HG02973 (cell line): ENCODE measurements at regions not wholly inside any gene's neighbourhood (a gene's known extent, or its start where the extent isn't known, plus 50 kb on each side); places are given as distances from the start of the nearest gene placed in this dataset.
"Not testable (repeated sequence)": the region's sequence is repeated elsewhere in the genome, so short reads cannot be mapped to it uniquely, and the experiment has no call there.

ENCODE experiments used
- ATAC-seq: cut with Tn5 transposase; IDR thresholded peaks from one replicate; pipeline ENCODE4 v1.9.1; 2021; ENCODE audit warnings: moderate library complexity; ENCODE audit not compliant: unreplicated experiment

DNA sequence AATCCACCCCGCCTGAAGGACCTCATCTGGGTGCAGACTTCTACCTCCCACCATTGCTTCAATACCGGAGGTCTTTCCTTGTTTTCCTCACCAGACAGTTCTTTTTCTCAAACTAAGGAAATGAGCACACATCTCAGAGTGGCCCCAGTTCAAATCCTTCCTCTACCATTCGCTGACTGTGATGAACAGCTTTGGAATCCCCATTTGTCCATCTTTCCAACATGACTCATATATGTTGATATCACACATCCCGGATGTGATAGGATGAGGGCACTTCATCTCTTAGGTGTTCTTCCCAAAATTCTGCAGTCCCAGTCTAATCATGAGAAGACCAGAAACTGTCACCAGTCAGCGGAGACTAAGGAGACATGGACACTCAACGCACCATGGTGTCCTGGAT is 67.9 kb upstream of the SMURF2 start:
- not testable (repeated sequence) for ATAC-seq

DNA sequence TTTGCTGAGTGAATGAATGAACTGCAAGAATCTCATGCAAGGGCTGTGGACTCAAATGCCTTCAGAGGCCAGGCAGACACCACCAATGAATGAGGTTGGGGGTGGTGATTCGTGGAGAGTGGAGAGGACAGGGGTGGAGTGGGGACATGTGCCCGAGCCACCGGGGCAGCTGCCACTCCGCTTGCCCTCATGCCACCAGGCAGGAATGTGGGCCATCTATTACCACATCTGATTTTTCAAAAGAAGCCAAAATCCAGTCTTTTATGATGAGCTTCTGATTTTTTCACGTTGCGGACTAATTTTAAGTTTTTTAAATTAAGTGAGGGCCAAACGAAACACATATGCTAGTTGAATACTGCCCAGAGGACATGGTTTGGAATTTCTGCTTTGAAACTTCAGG is 67.1 kb upstream of the SMURF2 start:
- no peak for ATAC-seq

DNA sequence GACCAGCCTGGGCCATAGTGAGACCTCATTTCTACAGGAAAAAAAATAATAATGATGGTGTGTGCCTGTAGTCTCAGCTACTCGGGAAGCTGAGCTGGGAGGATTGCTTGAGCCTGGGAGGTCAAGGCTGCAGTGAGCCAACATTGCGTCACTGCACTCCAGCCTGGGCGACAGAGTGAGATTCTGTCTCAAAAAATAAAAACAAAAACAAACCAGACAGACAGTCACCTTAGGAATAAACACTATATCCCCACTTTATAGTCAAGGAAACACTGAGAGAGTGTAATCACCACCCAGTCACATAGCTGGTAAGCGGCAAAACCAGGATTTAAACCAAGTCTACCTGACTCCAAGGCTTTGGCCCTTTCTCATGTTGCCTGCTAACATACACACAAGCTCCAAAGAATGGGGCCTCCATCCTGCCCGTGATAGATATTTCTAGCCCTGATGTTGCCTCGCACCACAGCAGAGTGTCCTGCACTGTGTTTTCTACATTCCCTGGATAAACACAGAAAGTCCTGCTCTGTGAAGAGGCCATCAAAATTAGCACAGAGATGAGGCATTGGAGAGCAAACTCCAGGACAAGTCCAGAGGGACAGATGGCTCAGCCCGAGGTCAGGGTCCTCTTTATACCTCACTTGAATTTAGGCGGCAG is 66.1 kb upstream of the SMURF2 start:
- no peak for ATAC-seq

DNA sequence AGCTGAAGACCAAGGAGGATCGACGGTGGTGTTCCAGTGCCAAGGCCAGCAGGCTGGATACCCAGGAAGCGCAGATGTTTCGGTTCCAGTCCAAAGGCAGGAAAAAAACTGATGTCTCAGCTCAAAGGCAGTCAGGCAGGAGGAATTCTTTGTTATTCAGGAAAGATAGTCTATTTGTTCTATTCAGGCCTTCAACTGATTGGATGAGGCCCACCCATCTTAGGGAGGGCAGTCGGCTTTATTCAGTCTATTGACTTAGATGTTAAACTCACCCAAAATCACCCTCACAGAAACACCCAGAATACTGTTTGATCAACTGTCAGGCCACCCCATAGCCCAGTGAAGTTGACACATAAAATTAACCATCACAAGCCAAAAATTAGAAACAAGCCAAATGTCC is 63.9 kb upstream of the SMURF2 start:
- ATAC-seq = not testable (repeated sequence)

DNA sequence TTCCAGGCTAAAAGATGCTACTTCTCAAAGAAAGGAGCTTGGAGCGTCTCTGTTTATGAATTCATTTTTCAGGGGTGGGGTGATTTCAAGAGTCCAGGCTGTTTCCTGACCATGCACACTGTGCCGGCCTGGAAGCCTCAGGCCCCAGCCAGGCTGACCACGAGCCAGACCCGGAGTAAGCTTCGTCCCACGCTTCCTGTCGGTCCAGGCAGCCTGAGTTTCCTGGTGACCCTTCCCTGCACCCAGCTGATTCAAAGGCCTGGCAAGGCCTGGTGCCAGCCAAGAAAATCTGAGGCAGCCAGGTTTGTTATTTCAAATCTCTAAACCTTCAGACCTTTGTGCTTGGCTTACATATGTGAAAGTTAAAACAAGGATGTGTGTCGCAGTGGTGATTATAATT is 62.1 kb upstream of the SMURF2 start:
- not testable (repeated sequence) for ATAC-seq

DNA sequence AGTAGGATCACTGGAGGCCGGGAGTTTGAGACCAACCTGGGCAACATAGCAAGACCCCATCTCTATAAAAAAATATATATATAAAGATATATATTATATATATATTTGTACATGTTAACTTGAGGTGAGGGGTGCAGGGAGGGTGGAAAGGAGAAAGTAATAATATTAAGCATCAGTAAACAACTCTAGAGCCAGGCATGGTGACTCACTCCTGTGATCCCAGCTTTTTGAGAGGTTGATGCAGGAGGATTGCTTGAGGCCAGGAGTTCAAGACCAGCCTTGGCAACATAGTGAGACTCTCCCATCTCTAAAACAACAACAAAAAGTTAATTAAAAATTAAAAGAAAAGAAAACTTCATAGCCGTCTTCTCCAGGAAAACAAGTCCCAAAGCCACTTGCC is 61.7 kb upstream of the SMURF2 start:
- no peak for ATAC-seq

DNA sequence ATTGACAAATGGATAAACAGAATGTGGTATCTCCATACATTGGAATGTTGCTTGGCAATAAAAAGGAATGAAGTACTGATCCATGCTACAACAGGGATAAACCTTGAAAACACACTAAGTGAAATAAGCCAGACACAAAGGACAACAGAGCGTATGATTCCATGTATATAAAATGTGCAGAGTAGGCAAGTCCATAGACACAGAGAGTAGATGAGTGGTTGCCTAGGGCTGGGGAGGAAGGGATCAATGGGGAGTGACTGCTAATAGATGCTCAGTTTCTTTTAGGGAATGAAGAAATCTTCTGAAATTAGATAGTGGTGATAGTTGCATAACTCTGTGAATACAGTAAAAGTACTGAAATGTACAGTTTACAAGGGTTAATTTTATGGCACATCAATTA is 59.4 kb upstream of the SMURF2 start:
- ATAC-seq = not testable (repeated sequence)

DNA sequence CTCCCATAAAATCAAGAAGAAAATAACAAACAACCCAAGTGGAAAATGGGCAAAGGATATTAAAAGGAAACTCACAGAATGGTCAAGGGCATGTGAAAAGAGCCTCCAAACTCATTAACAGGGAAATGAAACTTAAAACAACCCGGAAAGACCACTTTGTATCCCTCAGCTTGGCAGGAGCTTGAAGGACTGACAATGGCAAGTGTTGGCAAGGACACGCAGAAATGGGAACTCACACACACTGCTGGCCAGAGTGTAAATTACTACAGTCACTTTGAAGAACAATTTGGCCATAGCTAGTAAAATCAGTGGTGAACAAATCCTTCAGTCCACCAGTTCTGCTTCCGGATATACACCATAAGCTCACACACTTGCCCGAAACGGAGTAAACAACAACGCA is 58.1 kb upstream of the SMURF2 start:
- ATAC-seq = not testable (repeated sequence)

DNA sequence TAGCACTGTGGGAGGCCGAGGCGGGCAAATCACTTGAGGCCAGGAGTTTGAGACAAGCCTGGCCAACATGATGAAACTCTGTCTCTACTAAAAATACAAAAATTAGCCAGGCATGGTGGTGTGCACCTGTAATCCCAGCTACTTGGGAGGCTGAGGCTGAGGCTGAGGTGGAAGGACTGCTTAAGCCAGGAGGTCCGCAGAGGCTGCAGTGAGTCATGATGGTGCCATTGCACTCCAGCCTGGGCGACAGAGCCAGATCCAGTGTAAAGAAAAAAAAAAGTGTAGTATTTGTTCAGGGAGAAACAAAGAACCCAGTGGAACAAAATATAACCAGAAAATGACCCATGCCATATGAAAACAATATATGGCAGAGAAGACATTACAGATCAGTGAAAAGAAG is 57.4 kb upstream of the SMURF2 start:
- not testable (repeated sequence) for ATAC-seq

DNA sequence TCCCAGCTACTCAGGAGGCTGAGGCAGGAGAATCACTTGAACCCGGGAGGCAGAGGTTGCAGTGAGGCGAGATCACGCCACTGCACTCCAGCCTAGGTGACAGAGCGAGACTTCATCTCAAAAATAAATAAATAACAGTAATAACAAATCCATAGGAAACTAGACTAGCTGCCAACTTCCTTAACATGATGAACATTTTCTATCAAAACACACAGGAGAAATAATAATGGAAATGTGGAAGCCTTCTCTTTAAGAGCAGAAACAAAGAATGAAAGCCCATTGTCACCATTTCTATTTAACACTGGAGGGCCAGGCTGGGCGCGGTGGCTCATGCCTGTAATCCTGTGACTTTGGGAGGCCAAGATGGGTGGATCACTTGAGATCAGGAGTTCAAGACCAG is 56.7 kb upstream of the SMURF2 start:
- ATAC-seq = not testable (repeated sequence)

DNA sequence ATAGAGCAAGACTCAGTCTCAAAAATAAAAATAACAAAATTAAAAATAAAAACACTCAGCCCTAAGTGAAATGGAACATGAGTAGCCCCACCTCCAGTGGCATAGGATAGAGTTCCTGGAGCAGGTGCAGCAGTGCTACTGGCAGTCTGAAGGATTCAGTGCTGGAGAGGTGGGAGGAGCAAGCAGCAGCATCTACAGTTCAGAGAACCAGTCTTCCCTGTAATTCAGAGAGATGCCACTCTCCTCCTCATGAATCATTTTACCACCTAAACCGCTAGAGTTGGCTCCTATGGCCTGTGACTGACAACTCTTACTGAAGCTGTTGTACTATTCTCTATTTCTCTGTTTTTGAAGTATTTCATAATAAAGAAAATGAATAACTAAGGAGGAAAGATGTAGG is 56.0 kb upstream of the SMURF2 start:
- ATAC-seq = no peak

DNA sequence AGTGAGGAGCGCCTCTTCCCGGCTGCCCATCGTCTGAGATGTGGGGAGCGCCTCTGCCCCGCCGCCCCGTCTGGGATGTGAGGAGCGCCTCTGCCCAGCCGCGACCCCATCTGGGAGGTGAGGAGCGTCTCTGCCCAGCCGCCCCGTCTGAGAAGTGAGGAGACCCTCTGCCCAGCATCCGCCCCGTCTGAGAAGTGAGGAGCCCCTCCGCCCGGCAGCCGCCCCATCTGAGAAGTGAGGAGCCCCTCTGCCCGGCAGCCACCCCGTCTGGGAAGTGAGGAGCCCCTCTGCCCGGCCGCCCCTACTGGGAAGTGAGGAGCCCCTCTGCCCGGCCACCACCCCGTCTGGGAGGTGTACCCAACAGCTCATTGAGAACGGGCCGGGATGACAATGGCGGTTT is 54.4 kb upstream of the SMURF2 start:
- ATAC-seq = not testable (repeated sequence)

DNA sequence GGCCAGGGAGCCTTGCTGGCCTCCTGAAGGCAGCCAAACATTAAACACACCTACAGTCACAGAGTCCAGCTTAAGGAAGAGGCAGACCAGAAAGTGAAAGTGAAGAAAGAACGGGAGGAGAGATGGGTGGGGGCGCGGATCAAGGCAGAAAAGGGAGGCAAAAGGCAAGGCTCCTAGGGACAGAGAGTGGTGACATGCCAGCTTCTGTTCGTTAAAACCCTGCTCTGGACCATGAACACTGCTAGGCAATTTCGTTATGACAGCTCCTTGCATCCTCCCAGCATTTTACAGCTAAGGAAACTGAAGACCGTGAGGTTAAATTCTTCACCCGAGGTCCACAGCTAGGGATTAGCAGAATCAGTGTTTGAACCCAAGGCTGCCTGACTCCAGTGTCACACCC is 51.7 kb upstream of the SMURF2 start:
- ATAC-seq = not testable (repeated sequence)

DNA sequence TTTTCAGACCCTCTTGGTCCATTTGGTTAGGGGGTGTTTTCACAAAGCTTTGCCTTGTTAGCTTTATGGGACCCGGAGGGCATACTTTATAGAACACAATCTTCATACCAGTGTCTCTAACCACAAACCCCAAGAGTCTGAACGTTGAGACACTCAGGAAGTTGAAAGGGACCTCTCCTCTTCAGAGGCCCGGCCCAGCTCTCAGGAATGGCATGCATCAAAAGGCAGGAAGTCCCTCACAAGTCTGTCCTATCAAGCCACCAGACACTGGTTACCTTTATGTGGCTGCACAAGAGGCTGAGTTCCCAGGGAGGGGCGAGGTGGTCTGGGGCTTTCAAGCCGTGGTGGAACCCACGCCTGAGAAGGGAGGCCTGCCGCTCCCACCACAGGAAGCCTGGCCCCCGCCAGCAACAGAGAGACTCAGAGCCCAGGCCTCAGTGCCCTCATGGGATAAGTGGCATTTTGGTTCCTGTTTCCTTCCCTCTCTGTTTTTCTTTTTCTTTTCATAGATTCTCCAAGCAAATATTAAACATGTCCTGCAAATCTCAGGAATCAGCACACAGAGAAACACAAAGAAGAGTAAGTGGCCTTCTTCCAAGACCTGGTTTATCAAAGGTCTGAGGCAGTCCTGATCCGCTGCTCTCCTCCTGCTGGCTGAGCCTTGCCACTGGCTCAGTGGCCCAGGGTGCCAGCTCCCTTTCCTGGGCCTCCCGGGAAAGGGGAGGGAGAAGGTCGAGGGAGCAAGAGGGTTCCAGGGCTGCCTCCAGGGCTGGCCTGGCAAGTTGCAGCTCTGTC is 50.6 kb upstream of the SMURF2 start:
- ATAC-seq = not testable (repeated sequence)
